SU-DHL-6 (cell line): ENCODE measurements at regions not wholly inside any gene's neighbourhood (a gene's known extent, or its start where the extent isn't known, plus 50 kb on each side); places are given as distances from the start of the nearest gene placed in this dataset.

Experiments used
- H2AFZ ChIP-seq: fragments of 200-600 bp; sonication (generic); 2 replicates; pipeline ENCODE4 v1.6.1; 2014; ENCODE audit warnings: low read depth, mild to moderate bottlenecking, moderate library complexity, mixed read lengths, antibody characterized with exemption, low read length; ENCODE audit not compliant: severe bottlenecking
- H3F3A ChIP-seq: fragments of 200-600 bp; shearing (Covaris generic); 2 replicates; pipeline ENCODE4 v1.6.0; 2016; ENCODE audit warnings: antibody characterized with exemption, mild to moderate bottlenecking; ENCODE audit not compliant: insufficient read depth
- H3K27ac ChIP-seq: fragments of 200-600 bp; sonication (generic); 2 replicates; pipeline ENCODE4 v1.5.1; 2016; ENCODE audit warnings: low read depth, mild to moderate bottlenecking, low read length, moderate library complexity, mixed read lengths
- H3K27me3 ChIP-seq: fragments of 200-600 bp; sonication (generic), shearing (Covaris generic); 2 replicates; pipeline ENCODE4 v1.6.0; 2014; ENCODE audit warnings: mild to moderate bottlenecking, low read length
- H3K36me3 ChIP-seq: fragments of 200-600 bp; sonication (generic); 2 replicates; pipeline ENCODE4 v1.6.1; 2014; ENCODE audit warnings: mild to moderate bottlenecking, low read length, mixed read lengths
- H3K4me2 ChIP-seq: fragments of 300-600, 200-600 bp; shearing (Covaris generic), sonication (generic); 2 replicates; pipeline ENCODE4 v1.6.0; 2014; ENCODE audit warnings: low read length, low read depth, mild to moderate bottlenecking; ENCODE audit not compliant: poor library complexity, severe bottlenecking
- H3K4me3 ChIP-seq: fragments of 200-600 bp; sonication (generic); 2 replicates; pipeline ENCODE4 v1.5.1; 2014; ENCODE audit warnings: antibody characterized with exemption, low read length, mild to moderate bottlenecking, mixed read lengths; ENCODE audit not compliant: insufficient read depth, poor library complexity, severe bottlenecking
- H3K79me2 ChIP-seq: fragments of 200-600 bp; sonication (generic); 2 replicates; pipeline ENCODE4 v1.6.1; 2014; ENCODE audit warnings: mild to moderate bottlenecking, low read length, moderate library complexity; ENCODE audit not compliant: insufficient read depth
- H3K9ac ChIP-seq: fragments of 200-600 bp; sonication (generic); 2 replicates; pipeline ENCODE4 v1.7.0; 2014; ENCODE audit warnings: mild to moderate bottlenecking, low read length
- H3K9me2 ChIP-seq: fragments of 200-600 bp; sonication (generic); replicated peaks from 2 replicates; pipeline ENCODE4 v1.6.1; 2014; ENCODE audit warnings: low read length; ENCODE audit not compliant: insufficient read depth
- H3K9me3 ChIP-seq: fragments of 200-600 bp; sonication (generic); 2 replicates; pipeline ENCODE4 v1.6.1; 2014; ENCODE audit warnings: low read length, mixed read lengths; ENCODE audit not compliant: insufficient read depth
- H4K20me1 ChIP-seq: fragments of 200-600 bp; sonication (generic); 2 replicates; pipeline ENCODE4 v1.6.1; 2014; ENCODE audit warnings: low read depth, mild to moderate bottlenecking, antibody characterized with exemption, low read length, moderate library complexity, mixed read lengths
- EZH2phosphoT487 ChIP-seq: fragments of 200-600 bp; sonication (generic), shearing (Covaris generic); conservative IDR thresholded peaks from 2 replicates; pipeline ENCODE4 v1.6.1; 2018; ENCODE audit warnings: mild to moderate bottlenecking, antibody characterized with exemption, low read length, moderate library complexity, mixed read lengths
- TF ChIP-seq, protein P1 (sequence below): fragments of 200-600 bp; sonication (generic); IDR thresholded peaks from one replicate; pipeline ENCODE4 v1.5.1; 2017; ENCODE audit warnings: antibody characterized with exemption, mild to moderate bottlenecking, low read length, moderate library complexity; ENCODE audit not compliant: insufficient read depth, poor library complexity, severe bottlenecking

DNA sequence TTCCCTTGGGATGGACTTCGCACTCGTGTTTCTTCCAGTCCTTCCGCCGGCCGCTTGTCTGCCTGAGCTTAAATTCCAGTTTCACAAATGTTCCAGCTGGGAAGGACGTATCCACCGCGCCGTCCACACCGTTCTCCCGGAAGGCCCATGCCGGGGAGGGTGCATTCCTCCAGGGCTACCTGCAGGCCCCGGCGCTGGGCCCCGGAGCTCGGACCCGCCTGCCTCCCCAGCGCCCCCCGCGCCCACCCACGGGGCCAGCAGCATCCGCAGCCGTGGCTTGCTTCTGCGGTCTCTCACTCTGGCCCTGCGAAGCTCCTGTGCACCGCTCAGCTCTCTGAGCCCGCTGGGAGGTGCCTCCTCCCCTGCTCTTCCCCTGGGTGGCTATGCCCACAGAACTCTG is 2084.1 kb downstream of the TP53TG3F start:
- Histone ChIP-seq H3F3A (no peaks in the 10 kb centered on the region), H3K36me3 (no peaks in the 10 kb centered on the region), H3K79me2 (no peaks in the 10 kb centered on the region), H3K27ac (no peak overlapping the region), H4K20me1 (no peaks in the 10 kb centered on the region), H3K27me3 (no peaks in the 10 kb centered on the region), H2AFZ (no peak overlapping the region), H3K9ac (no peak overlapping the region), H3K4me3 (no peak overlapping the region), H3K4me2 (no peak overlapping the region), H3K9me2 (no peaks in the 10 kb centered on the region; the same call in 1 of the 2 replicates), H3K9me3 (no peaks in the 10 kb centered on the region)
- TF ChIP-seq, protein P1, sequence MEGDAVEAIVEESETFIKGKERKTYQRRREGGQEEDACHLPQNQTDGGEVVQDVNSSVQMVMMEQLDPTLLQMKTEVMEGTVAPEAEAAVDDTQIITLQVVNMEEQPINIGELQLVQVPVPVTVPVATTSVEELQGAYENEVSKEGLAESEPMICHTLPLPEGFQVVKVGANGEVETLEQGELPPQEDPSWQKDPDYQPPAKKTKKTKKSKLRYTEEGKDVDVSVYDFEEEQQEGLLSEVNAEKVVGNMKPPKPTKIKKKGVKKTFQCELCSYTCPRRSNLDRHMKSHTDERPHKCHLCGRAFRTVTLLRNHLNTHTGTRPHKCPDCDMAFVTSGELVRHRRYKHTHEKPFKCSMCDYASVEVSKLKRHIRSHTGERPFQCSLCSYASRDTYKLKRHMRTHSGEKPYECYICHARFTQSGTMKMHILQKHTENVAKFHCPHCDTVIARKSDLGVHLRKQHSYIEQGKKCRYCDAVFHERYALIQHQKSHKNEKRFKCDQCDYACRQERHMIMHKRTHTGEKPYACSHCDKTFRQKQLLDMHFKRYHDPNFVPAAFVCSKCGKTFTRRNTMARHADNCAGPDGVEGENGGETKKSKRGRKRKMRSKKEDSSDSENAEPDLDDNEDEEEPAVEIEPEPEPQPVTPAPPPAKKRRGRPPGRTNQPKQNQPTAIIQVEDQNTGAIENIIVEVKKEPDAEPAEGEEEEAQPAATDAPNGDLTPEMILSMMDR: no peak
- no peak for TF ChIP-seq EZH2phosphoT487

DNA sequence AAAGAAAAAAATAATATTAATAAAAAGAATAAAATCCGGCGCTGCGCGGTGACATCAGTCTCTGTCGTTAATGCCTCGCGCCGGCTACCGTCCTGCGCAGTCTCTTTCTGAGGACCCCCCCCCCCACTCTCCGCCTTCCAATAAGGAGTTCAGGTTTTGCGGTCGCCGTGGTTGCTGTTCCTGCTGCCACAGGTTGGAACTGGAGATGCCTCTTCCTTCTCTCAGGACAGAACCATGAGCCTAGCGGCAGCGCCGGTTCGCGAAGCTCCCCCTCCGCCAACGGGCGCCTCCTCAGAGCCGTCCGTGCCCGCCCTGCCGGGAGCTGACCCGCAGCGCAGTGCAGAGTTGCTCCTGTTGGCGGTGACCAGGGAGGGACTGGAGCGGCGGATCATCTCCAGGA is 2093.4 kb downstream of the TP53TG3F start:
- Histone ChIP-seq H3K9me3 (no peaks in the 10 kb centered on the region), H3K4me2 (no peak overlapping the region), H3K9ac (no peak overlapping the region), H3K4me3 (no peak overlapping the region), H3F3A (no peaks in the 10 kb centered on the region), H3K9me2 (no peaks in the 10 kb centered on the region), H3K36me3 (no peaks in the 10 kb centered on the region), H2AFZ (no peak overlapping the region), H3K27me3 (no peaks in the 10 kb centered on the region), H3K79me2 (no peaks in the 10 kb centered on the region), H3K27ac (no peak overlapping the region), H4K20me1 (no peaks in the 10 kb centered on the region)
- no peak for TF ChIP-seq EZH2phosphoT487
- TF ChIP-seq, protein P1: no peak

DNA sequence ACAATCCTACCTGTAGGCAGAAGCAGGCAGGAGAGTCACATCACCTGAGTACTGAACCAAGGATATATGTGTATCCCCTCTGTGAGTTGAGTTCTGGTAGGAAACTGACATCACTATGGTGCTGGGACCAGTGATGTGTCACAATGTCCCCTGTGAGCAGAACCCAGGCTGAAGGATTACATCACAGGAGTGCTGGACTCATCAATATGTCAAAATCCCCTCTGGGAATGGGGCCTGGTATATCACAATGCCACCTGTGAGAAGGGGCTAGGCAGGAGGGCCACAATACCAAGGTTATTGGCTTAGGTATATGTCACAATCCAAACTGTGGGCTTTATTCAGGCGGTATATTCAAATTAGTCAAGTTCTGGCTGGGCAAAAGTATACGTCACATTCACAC is 2098.3 kb downstream of the TP53TG3F start:
- Histone ChIP-seq H2AFZ (no peak overlapping the region), H3K9ac (no peak overlapping the region), H4K20me1 (no peaks in the 10 kb centered on the region), H3K79me2 (no peaks in the 10 kb centered on the region), H3K4me2 (no peak overlapping the region), H3K36me3 (no peaks in the 10 kb centered on the region), H3K27me3 (no peaks in the 10 kb centered on the region), H3K27ac (no peak overlapping the region), H3K9me2 (no peaks in the 10 kb centered on the region), H3F3A (no peaks in the 10 kb centered on the region), H3K9me3 (no peaks in the 10 kb centered on the region), H3K4me3 (no peak overlapping the region)
- TF ChIP-seq, protein P1: no peak
- no peak for TF ChIP-seq EZH2phosphoT487
